Chondrocyte (in vitro differentiated cells): ENCODE measurements at regions not wholly inside any gene's neighbourhood (a gene's known extent, or its start where the extent isn't known, plus 50 kb on each side); places are given as distances from the start of the nearest gene placed in this dataset.

Source experiments
- DNase-seq: peaks from one replicate; pipeline ENCODE4 v3.0.0; 2021; ENCODE audit warnings: mixed read lengths, low spot score
- H3K27ac Mint-ChIP-seq: one replicate; pipeline ENCODE4 v1.8.0; 2021; ENCODE audit warnings: mild to moderate bottlenecking, moderate library complexity, mixed read lengths; ENCODE audit not compliant: unreplicated experiment
- H3K27me3 Mint-ChIP-seq: 2 replicates; pipeline ENCODE4 v1.8.0; 2021; ENCODE audit warnings: low read depth, mixed read lengths
- H3K36me3 Mint-ChIP-seq: 2 replicates; pipeline ENCODE4 v1.8.0; 2021; ENCODE audit warnings: low read depth, mixed read lengths
- H3K4me1 Mint-ChIP-seq: 2 replicates; pipeline ENCODE4 v1.8.0; 2021; ENCODE audit warnings: low read depth, mild to moderate bottlenecking, mixed read lengths
- H3K4me3 Mint-ChIP-seq: one replicate; pipeline ENCODE4 v1.8.0; 2021; ENCODE audit warnings: mild to moderate bottlenecking, moderate library complexity, mixed read lengths; ENCODE audit not compliant: unreplicated experiment
- H3K9me3 Mint-ChIP-seq: 2 replicates; pipeline ENCODE4 v1.8.0; 2021; ENCODE audit warnings: low read depth, mixed read lengths
- TF ChIP-seq, protein P1 (sequence below): fragments of 200-600 bp; sonication (generic); IDR thresholded peaks from 2 replicates; pipeline ENCODE4 v1.5.0; 2021; ENCODE audit warnings: antibody characterized with exemption, mild to moderate bottlenecking, moderate library complexity

DNA sequence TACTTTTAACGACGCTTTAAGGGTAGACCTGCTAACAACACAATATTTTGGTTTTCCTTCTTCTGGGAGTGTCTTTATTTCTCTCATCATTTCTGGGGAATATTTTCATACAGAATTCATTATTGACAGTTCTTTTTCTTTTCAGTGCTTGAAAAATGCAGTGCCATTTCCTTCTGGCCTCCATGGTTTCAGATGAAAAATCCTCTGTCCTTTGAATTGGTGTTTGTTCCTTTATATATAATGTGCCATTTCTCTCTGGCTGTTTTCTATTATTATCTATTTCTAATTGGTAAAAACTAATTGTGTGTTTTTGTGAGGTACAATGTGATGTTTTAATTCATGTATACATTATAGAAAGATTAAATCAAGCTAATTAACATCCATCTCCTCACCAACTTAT is 194.3 kb upstream of the S1PR3 start:
- peaks cover 9% of the 10 kb centered on the region for H3K9me3 Mint-ChIP-seq
- TF ChIP-seq, protein P1, sequence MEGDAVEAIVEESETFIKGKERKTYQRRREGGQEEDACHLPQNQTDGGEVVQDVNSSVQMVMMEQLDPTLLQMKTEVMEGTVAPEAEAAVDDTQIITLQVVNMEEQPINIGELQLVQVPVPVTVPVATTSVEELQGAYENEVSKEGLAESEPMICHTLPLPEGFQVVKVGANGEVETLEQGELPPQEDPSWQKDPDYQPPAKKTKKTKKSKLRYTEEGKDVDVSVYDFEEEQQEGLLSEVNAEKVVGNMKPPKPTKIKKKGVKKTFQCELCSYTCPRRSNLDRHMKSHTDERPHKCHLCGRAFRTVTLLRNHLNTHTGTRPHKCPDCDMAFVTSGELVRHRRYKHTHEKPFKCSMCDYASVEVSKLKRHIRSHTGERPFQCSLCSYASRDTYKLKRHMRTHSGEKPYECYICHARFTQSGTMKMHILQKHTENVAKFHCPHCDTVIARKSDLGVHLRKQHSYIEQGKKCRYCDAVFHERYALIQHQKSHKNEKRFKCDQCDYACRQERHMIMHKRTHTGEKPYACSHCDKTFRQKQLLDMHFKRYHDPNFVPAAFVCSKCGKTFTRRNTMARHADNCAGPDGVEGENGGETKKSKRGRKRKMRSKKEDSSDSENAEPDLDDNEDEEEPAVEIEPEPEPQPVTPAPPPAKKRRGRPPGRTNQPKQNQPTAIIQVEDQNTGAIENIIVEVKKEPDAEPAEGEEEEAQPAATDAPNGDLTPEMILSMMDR, result no peak

GRCh38 chr9:88798476-88798875 is 192.8 kb upstream of the S1PR3 start:
- H3K9me3 Mint-ChIP-seq, result peaks cover 9% of the 10 kb centered on the region
- TF ChIP-seq, protein P1, result no peak
- peaks cover 3% of the 10 kb centered on the region for H3K36me3 Mint-ChIP-seq
- H3K27me3 Mint-ChIP-seq, result peaks cover 5% of the 10 kb centered on the region
- H3K4me3 Mint-ChIP-seq, result no peak overlapping the region
- DNase-seq, result no peak
- no peak overlapping the region for H3K27ac Mint-ChIP-seq
- H3K4me1 Mint-ChIP-seq, result no peaks in the 10 kb centered on the region

More for the DNA sequence above, 194.3 kb upstream of the S1PR3 start:
- H3K4me1 Mint-ChIP-seq, result peaks cover under 1% of the 10 kb centered on the region
- no peak for DNase-seq
- peaks cover 3% of the 10 kb centered on the region for H3K27me3 Mint-ChIP-seq
- peaks cover 3% of the 10 kb centered on the region for H3K36me3 Mint-ChIP-seq
- no peak overlapping the region for H3K27ac Mint-ChIP-seq
- no peak overlapping the region for H3K4me3 Mint-ChIP-seq

- peaks cover 3% of the 10 kb centered on the region for H3K36me3 Mint-ChIP-seq
- no peak for DNase-seq
- peaks cover 5% of the 10 kb centered on the region for H3K27me3 Mint-ChIP-seq
- TF ChIP-seq, protein P1, result no peak
- peaks cover 9% of the 10 kb centered on the region for H3K4me1 Mint-ChIP-seq
- no peak overlapping the region for H3K27ac Mint-ChIP-seq
- H3K4me3 Mint-ChIP-seq, result no peak overlapping the region
- peaks cover 9% of the 10 kb centered on the region for H3K9me3 Mint-ChIP-seq
Observed at GRCh38 chr9:88799541-88800328, 191.5 kb upstream of the S1PR3 start.

- no peak for DNase-seq
- TF ChIP-seq, protein P1, result no peak
- peaks cover 9% of the 10 kb centered on the region for H3K9me3 Mint-ChIP-seq
- no peak overlapping the region for H3K27ac Mint-ChIP-seq
- H3K4me3 Mint-ChIP-seq, result no peak overlapping the region
- peaks cover 6% of the 10 kb centered on the region for H3K27me3 Mint-ChIP-seq
- H3K36me3 Mint-ChIP-seq, result peaks cover 3% of the 10 kb centered on the region
- peaks cover 9% of the 10 kb centered on the region for H3K4me1 Mint-ChIP-seq
Observed at GRCh38 chr9:88800329-88800682, 191.0 kb upstream of the S1PR3 start.

DNA sequence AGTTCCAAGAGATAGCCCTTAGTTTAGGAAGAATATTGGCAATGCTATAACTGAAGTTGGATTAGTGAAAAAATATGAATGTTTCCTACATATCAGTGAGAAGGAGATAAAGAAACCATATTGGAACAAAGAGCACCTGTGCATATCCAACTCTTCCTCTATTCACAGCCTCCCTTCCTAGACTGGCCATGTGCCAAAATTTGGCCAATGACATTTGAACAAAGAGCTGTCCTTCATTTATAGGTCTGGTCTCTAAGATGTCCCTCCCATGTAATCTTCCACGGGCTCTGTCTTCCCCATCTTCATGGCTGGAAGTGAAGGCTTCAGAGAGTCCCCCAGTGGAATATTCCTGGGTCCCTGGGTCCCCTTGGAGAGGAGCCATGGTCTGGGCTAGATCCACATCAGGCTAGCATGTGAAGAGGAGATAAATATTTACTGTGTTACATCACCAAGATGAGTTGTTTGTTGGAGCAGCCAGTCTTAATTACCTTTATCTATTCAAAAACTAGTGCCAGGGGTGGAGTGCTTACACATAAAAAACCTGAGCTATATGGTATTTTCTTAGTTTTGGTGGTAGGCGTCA is 190.0 kb upstream of the S1PR3 start:
- H3K36me3 Mint-ChIP-seq, result peaks cover 3% of the 10 kb centered on the region
- no peak overlapping the region for H3K4me3 Mint-ChIP-seq
- peaks cover 6% of the 10 kb centered on the region for H3K27me3 Mint-ChIP-seq
- peaks cover 9% of the 10 kb centered on the region for H3K9me3 Mint-ChIP-seq
- no peak overlapping the region for H3K27ac Mint-ChIP-seq
- DNase-seq, result no peak
- TF ChIP-seq, protein P1, result no peak
- peaks cover 9% of the 10 kb centered on the region for H3K4me1 Mint-ChIP-seq
